IgD-negative memory B cell (primary cell): ENCODE measurements at regions not wholly inside any gene's neighbourhood (a gene's known extent, or its start where the extent isn't known, plus 50 kb on each side); places are given as distances from the start of the nearest gene placed in this dataset.

Experiments used
- H3K27ac Mint-ChIP-seq, 3 donors: one replicate each; pipeline ENCODE4 v1.8.0; 2020 to 2022; ENCODE audit warnings: mild to moderate bottlenecking in 3 of 3, mixed read lengths in 3 of 3, moderate library complexity in 1 of 3
- H3K27me3 Mint-ChIP-seq: one replicate; pipeline ENCODE4 v1.8.0; 2021; ENCODE audit warnings: mixed read lengths
- H3K36me3 Mint-ChIP-seq: one replicate; pipeline ENCODE4 v1.8.0; 2020; ENCODE audit warnings: mild to moderate bottlenecking, mixed read lengths
- H3K4me1 Mint-ChIP-seq, 3 donors: one replicate each; pipeline ENCODE4 v1.8.0; 2020 to 2022; ENCODE audit warnings: mixed read lengths in 3 of 3, mild to moderate bottlenecking in 1 of 3
- H3K4me3 Mint-ChIP-seq, 4 donors: one replicate each; pipeline ENCODE4 v1.8.0; 2020 to 2022; ENCODE audit warnings: mild to moderate bottlenecking in 4 of 4, mixed read lengths in 4 of 4, moderate library complexity in 3 of 4
- H3K9me3 Mint-ChIP-seq, 3 donors: one replicate each; pipeline ENCODE4 v1.8.0; 2020 to 2021; ENCODE audit warnings: mixed read lengths in 3 of 3, mild to moderate bottlenecking in 1 of 3

DNA sequence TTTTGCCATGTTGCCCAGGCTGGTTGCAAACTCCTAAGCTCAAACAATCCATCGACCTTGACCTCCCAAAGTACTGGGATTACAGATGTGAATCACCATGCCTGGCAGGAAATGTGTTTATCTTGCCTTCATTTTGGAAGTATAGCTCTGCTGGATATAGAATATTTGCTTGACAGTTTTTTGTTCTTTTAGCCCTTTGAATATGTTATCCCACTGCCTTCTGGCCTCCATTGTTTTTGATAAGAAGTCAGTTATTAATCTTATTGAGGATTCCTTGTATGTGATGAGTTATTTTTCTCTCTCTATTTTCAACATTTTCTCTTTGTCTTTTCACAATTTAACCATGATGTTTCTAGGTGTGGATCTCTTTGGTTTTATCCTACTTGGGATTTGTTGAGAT lies 112.9 kb upstream of the RAB3GAP2 start:
- H3K36me3 Mint-ChIP-seq: peaks cover 1% of the 10 kb centered on the region
- peaks cover 0 to 8% (median 0%) of the 10 kb centered on the region in 3 donors for H3K4me1 Mint-ChIP-seq
- no peak overlapping the region for H3K4me3 Mint-ChIP-seq
- H3K27me3 Mint-ChIP-seq: peaks cover 4% of the 10 kb centered on the region
- H3K9me3 Mint-ChIP-seq: peaks cover 0 to 6% (median 4%) of the 10 kb centered on the region in 3 donors
- no peak overlapping the region for H3K27ac Mint-ChIP-seq

DNA sequence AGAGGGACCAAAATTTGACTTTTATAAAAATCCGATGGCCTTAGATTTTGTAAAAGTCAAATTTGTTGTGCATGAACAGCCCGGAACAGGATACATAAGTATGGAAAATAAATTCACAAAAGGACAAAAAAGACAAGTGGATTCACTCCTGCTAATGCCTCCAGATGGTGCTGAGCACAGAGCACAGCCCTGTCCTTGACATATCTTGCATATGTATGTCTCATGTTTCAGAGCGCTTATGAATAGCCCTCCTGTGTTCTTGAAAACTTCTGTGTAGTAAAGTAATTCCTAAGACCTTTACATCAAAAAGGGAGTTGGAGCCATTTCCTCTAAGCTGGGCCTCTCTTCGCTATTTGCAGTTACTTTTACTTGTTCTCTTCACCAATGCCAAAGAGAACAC lies 110.7 kb upstream of the RAB3GAP2 start:
- Mint-ChIP-seq H3K27ac (no peak overlapping the region), H3K4me3 (no peak overlapping the region)

DNA sequence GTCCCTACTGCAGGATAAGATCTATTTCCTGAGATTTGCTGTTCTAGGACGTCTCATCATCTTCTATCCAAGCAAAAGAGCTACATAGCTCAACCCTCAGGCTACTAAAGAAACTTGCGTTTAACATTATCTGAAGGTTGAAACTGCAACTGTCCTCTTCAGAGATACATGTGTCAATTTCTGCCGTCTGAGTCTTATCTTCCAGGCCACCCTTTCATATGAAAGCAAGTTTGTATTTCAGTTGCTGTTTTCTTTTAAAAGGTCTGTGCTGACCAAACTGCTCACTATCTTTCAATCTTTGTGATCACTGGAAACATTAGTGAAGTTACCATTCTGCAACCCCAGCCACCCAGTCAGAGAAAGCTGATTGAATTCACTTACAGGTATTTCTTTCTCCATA lies 108.6 kb upstream of the RAB3GAP2 start:
- Mint-ChIP-seq H3K27ac (no peak overlapping the region), H3K4me1 (peaks cover 0 to 8% (median 0%) of the 10 kb centered on the region in 3 donors), H3K4me3 (no peak overlapping the region), H3K36me3 (peaks cover 3% of the 10 kb centered on the region), H3K9me3 (peaks cover 2 to 6% (median 6%) of the 10 kb centered on the region in 3 donors), H3K27me3 (peaks cover 4% of the 10 kb centered on the region)

More for the DNA sequence above, 110.7 kb upstream of the RAB3GAP2 start:
- Mint-ChIP-seq H3K36me3 (peaks cover 1% of the 10 kb centered on the region), H3K4me1 (peaks cover 0 to 8% (median 0%) of the 10 kb centered on the region in 3 donors), H3K9me3 (peaks cover 2 to 6% (median 6%) of the 10 kb centered on the region in 3 donors), H3K27me3 (peaks cover 4% of the 10 kb centered on the region)

- Mint-ChIP-seq H3K9me3 (peaks cover 2 to 6% (median 4%) of the 10 kb centered on the region in 3 donors), H3K4me3 (peak overlapping the region in 1 of 4 donors; percentile 30), H3K4me1 (peaks cover 0 to 8% (median 0%) of the 10 kb centered on the region in 3 donors), H3K27ac (no peak overlapping the region), H3K36me3 (peaks cover 3% of the 10 kb centered on the region), H3K27me3 (peaks cover 4% of the 10 kb centered on the region)
Measured at GRCh38 chr1:220378571-220379302, 106.5 kb upstream of the RAB3GAP2 start.

DNA sequence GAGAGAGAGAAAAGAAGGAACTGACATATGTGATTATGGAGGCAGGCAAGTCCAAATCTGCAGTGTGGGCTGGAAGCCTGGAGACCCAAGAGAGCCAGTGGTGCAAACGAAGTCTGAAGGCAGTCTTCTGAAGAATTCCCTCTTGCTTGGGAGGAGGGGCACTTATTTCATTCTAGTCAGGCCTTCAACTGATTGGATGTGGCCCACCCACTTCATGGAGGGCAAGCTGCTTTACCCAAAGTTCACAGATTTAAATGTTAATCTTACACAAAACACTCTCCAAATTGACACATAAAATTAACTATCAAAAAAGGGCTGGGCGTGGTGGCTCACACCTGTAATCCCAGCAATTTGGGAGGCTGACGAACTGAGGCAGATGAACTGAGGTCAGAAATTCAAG lies 103.5 kb upstream of the RAB3GAP2 start:
- H3K36me3 Mint-ChIP-seq: peaks cover 3% of the 10 kb centered on the region
- H3K4me3 Mint-ChIP-seq: no peak overlapping the region
- H3K27me3 Mint-ChIP-seq: peaks cover 4% of the 10 kb centered on the region
- H3K27ac Mint-ChIP-seq: no peak overlapping the region
- peaks cover 2 to 6% (median 4%) of the 10 kb centered on the region in 3 donors for H3K9me3 Mint-ChIP-seq
- H3K4me1 Mint-ChIP-seq: peaks cover 0 to under 1% (median 0%) of the 10 kb centered on the region in 3 donors

GRCh38 chr1:220374449-220374848 lies 102.2 kb upstream of the RAB3GAP2 start:
- Mint-ChIP-seq H3K27me3 (no peaks in the 10 kb centered on the region), H3K4me3 (no peak overlapping the region), H3K27ac (no peak overlapping the region), H3K4me1 (no peaks in the 10 kb centered on the region), H3K9me3 (peaks cover 0 to 6% (median 0%) of the 10 kb centered on the region in 3 donors), H3K36me3 (peaks cover 1% of the 10 kb centered on the region)

DNA sequence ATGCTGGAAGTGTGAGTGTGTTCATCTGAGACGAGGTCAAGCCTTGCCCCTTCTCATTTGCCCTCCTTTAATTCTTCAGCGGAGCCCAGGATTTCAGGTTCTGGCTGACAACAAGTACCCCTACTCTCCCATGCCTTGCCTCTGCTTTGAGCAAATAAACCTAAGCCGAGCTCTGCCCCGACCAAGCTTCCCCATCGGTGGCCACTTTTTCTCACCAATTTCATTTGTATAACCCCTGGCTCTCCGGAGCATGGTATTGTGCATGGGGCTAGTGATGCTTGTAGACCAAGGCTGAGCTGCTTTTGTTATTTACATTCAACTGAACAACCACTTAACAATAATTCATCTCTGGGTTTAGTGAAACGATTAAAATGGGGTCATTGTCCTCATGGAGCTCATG lies 100.2 kb upstream of the RAB3GAP2 start:
- Mint-ChIP-seq H3K4me3 (no peak overlapping the region), H3K4me1 (peaks cover 0 to 3% (median 0%) of the 10 kb centered on the region in 3 donors), H3K27me3 (no peaks in the 10 kb centered on the region), H3K36me3 (no peaks in the 10 kb centered on the region), H3K9me3 (peaks cover 0 to 6% (median 0%) of the 10 kb centered on the region in 3 donors), H3K27ac (no peak overlapping the region)

- H3K9me3 Mint-ChIP-seq: peaks cover 0 to 9% (median 2%) of the 10 kb centered on the region in 3 donors
- peaks cover 0 to 3% (median 0%) of the 10 kb centered on the region in 3 donors for H3K4me1 Mint-ChIP-seq
- H3K27me3 Mint-ChIP-seq: no peaks in the 10 kb centered on the region
- H3K36me3 Mint-ChIP-seq: no peaks in the 10 kb centered on the region
- no peak overlapping the region for H3K27ac Mint-ChIP-seq
- no peak overlapping the region for H3K4me3 Mint-ChIP-seq
Measured at GRCh38 chr1:220371324-220371723, 99.1 kb upstream of the RAB3GAP2 start.

DNA sequence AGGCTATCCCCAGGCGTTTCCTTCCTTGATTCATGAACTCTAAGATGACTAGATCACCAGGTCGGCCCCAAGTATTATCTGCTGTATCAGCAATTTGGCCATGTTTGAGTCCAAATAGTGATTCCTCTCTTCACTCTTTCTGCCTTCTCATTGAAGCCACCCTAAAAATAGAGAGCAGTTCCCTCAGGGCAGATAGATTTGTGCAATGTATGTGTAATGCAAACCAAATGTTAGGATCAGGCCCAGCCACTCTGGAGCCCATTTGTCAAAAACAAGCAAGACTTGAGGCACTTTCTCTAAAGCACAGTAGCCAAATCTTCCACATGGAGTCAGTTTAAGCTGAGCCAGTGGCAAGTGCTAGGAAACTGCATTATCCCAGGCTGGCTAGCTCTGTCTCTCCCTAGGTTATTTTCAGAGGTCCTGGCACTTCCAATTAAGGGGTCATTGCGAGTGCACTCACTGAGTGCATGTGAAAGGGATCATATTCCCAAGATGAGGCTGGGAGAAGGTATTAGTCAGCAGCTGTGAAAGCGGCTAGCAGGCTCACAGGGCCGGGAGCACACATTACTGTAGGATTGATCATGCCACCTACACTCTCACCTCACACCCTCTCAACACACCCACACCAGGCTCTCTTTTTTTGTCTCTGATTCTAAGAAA lies 97.9 kb upstream of the RAB3GAP2 start:
- no peak overlapping the region for H3K27ac Mint-ChIP-seq
- H3K9me3 Mint-ChIP-seq: peaks cover 0 to 6% (median 3%) of the 10 kb centered on the region in 3 donors
- H3K4me3 Mint-ChIP-seq: no peak overlapping the region
- H3K36me3 Mint-ChIP-seq: no peaks in the 10 kb centered on the region
- no peaks in the 10 kb centered on the region for H3K27me3 Mint-ChIP-seq
- H3K4me1 Mint-ChIP-seq: peaks cover 0 to 3% (median 0%) of the 10 kb centered on the region in 3 donors

- H3K27ac Mint-ChIP-seq: no peak overlapping the region
- no peaks in the 10 kb centered on the region for H3K27me3 Mint-ChIP-seq
- H3K9me3 Mint-ChIP-seq: peaks cover 0 to 6% (median 3%) of the 10 kb centered on the region in 3 donors
- peaks cover 0 to 3% (median 0%) of the 10 kb centered on the region in 3 donors for H3K4me1 Mint-ChIP-seq
- no peak overlapping the region for H3K4me3 Mint-ChIP-seq
- H3K36me3 Mint-ChIP-seq: peaks cover 2% of the 10 kb centered on the region
Measured at GRCh38 chr1:220369511-220369910, 97.3 kb upstream of the RAB3GAP2 start.

DNA sequence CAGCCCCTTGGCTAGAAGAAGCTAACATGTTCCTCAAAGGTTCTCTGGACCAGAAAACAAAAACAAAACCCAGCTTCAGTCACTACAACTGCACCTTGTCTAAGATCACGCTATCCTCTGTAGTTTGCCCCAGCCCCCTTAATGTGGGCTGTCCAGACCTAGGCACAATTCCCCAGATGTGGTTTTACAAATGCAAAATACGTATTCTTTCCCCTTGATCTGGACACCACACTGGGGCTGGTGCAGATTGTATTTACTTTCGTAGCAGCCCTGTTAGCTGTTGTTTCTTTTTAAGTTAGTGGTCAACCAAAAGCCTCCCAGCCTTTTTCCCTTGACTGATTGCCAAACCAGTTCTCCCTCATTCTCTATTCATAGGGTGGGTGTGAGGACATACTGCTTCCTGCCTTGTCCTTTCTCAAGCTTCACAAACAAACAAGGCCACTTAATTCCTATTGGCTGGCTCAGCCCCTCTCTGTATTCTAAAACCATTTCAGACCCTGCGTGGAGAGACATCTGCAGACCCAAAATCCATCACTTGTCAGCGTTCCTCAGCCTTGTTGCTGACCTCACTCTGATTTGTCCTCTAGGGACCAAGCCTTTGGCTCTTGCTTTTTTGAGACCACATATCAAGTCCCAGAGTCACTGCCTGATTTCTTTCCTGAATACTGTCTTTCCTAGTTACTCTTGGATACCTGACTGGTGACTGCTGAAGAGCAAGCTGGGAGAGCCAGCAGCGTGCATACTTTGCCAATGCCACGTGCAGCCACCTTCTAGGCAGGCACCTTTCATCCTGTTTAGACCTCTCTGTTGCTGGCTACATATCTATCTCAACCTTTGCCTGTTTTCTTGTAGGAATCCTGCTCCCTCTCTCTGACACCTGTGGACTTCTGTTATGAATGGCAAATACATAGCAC lies 96.4 kb upstream of the RAB3GAP2 start:
- H3K9me3 Mint-ChIP-seq: peaks cover 0 to 6% (median 3%) of the 10 kb centered on the region in 3 donors
- peak overlapping the region in 1 of 4 donors; percentile 24 for H3K4me3 Mint-ChIP-seq
- peaks cover 0 to 3% (median 0%) of the 10 kb centered on the region in 3 donors for H3K4me1 Mint-ChIP-seq
- no peaks in the 10 kb centered on the region for H3K27me3 Mint-ChIP-seq
- H3K36me3 Mint-ChIP-seq: peaks cover 2% of the 10 kb centered on the region
- H3K27ac Mint-ChIP-seq: peak overlapping the region in 1 of 3 donors; percentile 64

- H3K36me3 Mint-ChIP-seq: peaks cover 2% of the 10 kb centered on the region
- peaks cover 0 to 3% (median 0%) of the 10 kb centered on the region in 3 donors for H3K4me1 Mint-ChIP-seq
- no peak overlapping the region for H3K4me3 Mint-ChIP-seq
- peaks cover 0 to 6% (median 3%) of the 10 kb centered on the region in 3 donors for H3K9me3 Mint-ChIP-seq
- no peaks in the 10 kb centered on the region for H3K27me3 Mint-ChIP-seq
- no peak overlapping the region for H3K27ac Mint-ChIP-seq
Measured at GRCh38 chr1:220367833-220368232, 95.6 kb upstream of the RAB3GAP2 start.

DNA sequence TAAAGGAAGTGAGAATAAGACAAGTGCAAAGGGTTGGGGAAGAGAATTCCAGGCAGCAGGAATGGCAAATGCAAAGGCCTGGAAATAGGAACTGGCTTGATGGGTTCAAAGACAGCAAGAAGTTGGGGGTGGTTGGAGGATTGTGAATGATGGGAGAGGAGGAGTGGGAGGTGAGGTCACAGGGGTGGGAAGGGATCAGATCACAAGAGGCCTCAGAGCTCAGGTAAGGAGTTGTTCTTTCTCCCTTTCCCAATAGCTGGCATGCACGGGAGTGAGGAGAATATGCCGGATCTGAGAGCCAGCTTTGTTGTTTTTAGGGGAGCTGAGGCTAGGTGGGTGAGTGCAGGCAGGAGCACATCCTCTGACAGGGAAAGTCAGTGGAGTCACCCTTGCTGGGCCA lies 94.0 kb upstream of the RAB3GAP2 start:
- H3K27ac Mint-ChIP-seq: no peak overlapping the region
- no peaks in the 10 kb centered on the region for H3K27me3 Mint-ChIP-seq
- peaks cover 2% of the 10 kb centered on the region for H3K36me3 Mint-ChIP-seq
- H3K4me3 Mint-ChIP-seq: no peak overlapping the region
- H3K4me1 Mint-ChIP-seq: peaks cover 0 to 3% (median 0%) of the 10 kb centered on the region in 3 donors
- peaks cover 0 to 6% (median 3%) of the 10 kb centered on the region in 3 donors for H3K9me3 Mint-ChIP-seq

- Mint-ChIP-seq H3K36me3 (peaks cover 2% of the 10 kb centered on the region), H3K27me3 (peaks cover 2% of the 10 kb centered on the region), H3K4me1 (no peaks in the 10 kb centered on the region), H3K9me3 (peaks cover 0 to 6% (median 3%) of the 10 kb centered on the region in 3 donors), H3K27ac (no peak overlapping the region), H3K4me3 (no peak overlapping the region)
Measured at GRCh38 chr1:220363196-220363837, 91.1 kb upstream of the RAB3GAP2 start.
